ENCODE measurements at regions not wholly inside any gene's neighbourhood (a gene's known extent, or its start where the extent isn't known, plus 50 kb on each side); places are given as distances from the start of the nearest gene placed in this dataset.
"Not testable (repeated sequence)": the region's sequence is repeated elsewhere in the genome, so short reads cannot be mapped to it uniquely, and the experiment has no call there.

DNA sequence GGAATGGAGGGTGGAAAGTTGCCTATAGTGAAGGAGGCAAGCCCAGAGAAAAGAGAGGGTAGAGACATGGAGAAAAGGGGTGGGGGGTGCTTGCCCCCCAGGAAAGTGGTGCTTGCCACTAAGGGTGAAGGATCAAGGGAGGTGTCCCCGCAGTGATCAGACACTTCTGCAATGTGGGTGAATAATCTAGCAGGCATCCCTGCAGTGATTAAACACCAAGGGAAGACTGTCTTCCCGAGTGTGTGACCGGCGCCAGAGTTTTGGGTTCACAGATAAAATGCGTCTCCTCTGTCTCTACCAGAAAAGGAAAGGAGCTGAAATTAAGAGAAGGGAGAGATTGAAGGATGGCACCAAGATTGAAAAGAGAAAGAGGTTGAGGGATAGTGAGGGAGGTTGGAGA lies 1076.9 kb downstream of the DNAJB9 start:
- H3K4me3 ChIP-seq (ENCODE audit: insufficient read depth, low read depth, low read length); H2AK9ac ChIP-seq (replicated peaks; ENCODE audit: low read depth, low read length, poor library complexity); H4K8ac ChIP-seq (ENCODE audit: low read depth in 2 of 2, low read length in 2 of 2); H4K5ac ChIP-seq (ENCODE audit: low read depth, low read length); H2AFZ ChIP-seq (replicated peaks; ENCODE audit: low read length, poor library complexity); dilution Hi-C loops (cut with HindIII; ENCODE audit: low sequenced_read_pairs, unreplicated experiment); H3K4ac ChIP-seq (ENCODE audit: low read depth, low read length); H3K23ac ChIP-seq (ENCODE audit: low read depth, low read length); H2BK15ac ChIP-seq (ENCODE audit: low read depth, low read length); H3K9me3 ChIP-seq (ENCODE audit: control insufficient read depth, insufficient read depth, low read length); H4K91ac ChIP-seq (ENCODE audit: insufficient read depth, low read depth, low read length); H3K56ac ChIP-seq (ENCODE audit: extremely low read depth, insufficient read depth, low read length); H3K9ac ChIP-seq (ENCODE audit: low read depth, low read length); H3K9me1 ChIP-seq (ENCODE audit: insufficient read depth, low read length); H2BK20ac ChIP-seq (ENCODE audit: low read depth, low read length); H3K27ac ChIP-seq (ENCODE audit: insufficient read depth, low read length); H3K27me3 ChIP-seq (ENCODE audit: control insufficient read depth, insufficient read depth, low read length); H2BK120ac ChIP-seq (ENCODE audit: low read depth, low read length); CTCF ChIA-PET; in situ Hi-C loops (cut with MboI; ENCODE audit: low sequenced_read_pairs); H3K18ac ChIP-seq (ENCODE audit: low read depth, low read length); H3K79me1 ChIP-seq (ENCODE audit: low read depth in 1 of 2, low read length in 2 of 2); H2BK5ac ChIP-seq (ENCODE audit: low read depth, low read length, poor library complexity, severe bottlenecking); H3K36me3 ChIP-seq (ENCODE audit: control insufficient read depth, insufficient read depth, low read length); ATAC-seq (ENCODE audit: low read depth); H4K20me1 ChIP-seq (ENCODE audit: insufficient read depth, low read length); H3K4me1 ChIP-seq (ENCODE audit: control insufficient read depth, insufficient read depth, low read length); intact Hi-C loops (cut with micrococcal nuclease); POLR2A ChIA-PET (ENCODE audit: unreplicated experiment); BruUV-seq (replicated peaks); H3K14ac ChIP-seq (replicated peaks; ENCODE audit: low read depth, low read length); DNase-seq; H2AK5ac ChIP-seq (ENCODE audit: low read depth, low read length); H3K4me2 ChIP-seq (ENCODE audit: low read depth, low read length): not testable (repeated sequence)
- no CpG with 5 or more reads among the region's 5 CpGs for WGBS, 2 experiments (ENCODE audit: extremely low coverage in 2 of 2, insufficient read length in 1 of 2)

DNA sequence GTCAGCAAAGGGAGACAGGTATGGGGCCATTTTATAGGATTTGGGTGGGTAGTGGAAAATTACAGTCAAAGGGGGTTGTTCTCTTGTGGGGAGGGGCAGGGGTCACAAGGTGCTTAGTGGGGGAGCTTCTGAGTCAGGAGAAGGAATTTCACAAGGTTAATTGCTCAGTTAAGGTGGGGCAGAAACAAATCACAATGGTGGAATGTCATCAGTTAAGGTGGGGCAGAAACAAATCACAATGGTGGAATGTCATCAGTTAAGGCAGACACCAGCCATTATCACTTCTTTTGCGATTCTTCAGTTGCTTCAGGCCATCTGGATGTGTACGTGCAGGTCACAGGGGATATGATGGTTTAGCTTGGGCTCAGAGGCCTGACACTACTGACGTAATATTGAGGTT lies 1077.6 kb downstream of the DNAJB9 start:
- dilution Hi-C loops (cut with HindIII; ENCODE audit: low sequenced_read_pairs, unreplicated experiment) = not testable (repeated sequence)

More for the DNA sequence above, 1077.6 kb downstream of the DNAJB9 start:
- H2AK9ac ChIP-seq (replicated peaks; ENCODE audit: low read depth, low read length, poor library complexity); H3K14ac ChIP-seq (replicated peaks; ENCODE audit: low read depth, low read length); POLR2A ChIA-PET (ENCODE audit: unreplicated experiment); H2BK120ac ChIP-seq (ENCODE audit: low read depth, low read length); ATAC-seq (ENCODE audit: low read depth); in situ Hi-C loops (cut with MboI; ENCODE audit: low sequenced_read_pairs); DNase-seq; H3K27me3 ChIP-seq (ENCODE audit: control insufficient read depth, insufficient read depth, low read length); H4K20me1 ChIP-seq (ENCODE audit: insufficient read depth, low read length); H3K23ac ChIP-seq (ENCODE audit: low read depth, low read length); H3K9me3 ChIP-seq (ENCODE audit: control insufficient read depth, insufficient read depth, low read length); H2BK15ac ChIP-seq (ENCODE audit: low read depth, low read length); H3K36me3 ChIP-seq (ENCODE audit: control insufficient read depth, insufficient read depth, low read length); H3K9ac ChIP-seq (ENCODE audit: low read depth, low read length); H3K18ac ChIP-seq (ENCODE audit: low read depth, low read length); H2BK20ac ChIP-seq (ENCODE audit: low read depth, low read length); H3K4me1 ChIP-seq (ENCODE audit: control insufficient read depth, insufficient read depth, low read length); H3K4me2 ChIP-seq (ENCODE audit: low read depth, low read length); CTCF ChIA-PET; BruUV-seq (replicated peaks); H3K9me1 ChIP-seq (ENCODE audit: insufficient read depth, low read length); intact Hi-C loops (cut with micrococcal nuclease); H3K56ac ChIP-seq (ENCODE audit: extremely low read depth, insufficient read depth, low read length); H3K27ac ChIP-seq (ENCODE audit: insufficient read depth, low read length); H3K79me1 ChIP-seq (ENCODE audit: low read depth in 1 of 2, low read length in 2 of 2); H2AK5ac ChIP-seq (ENCODE audit: low read depth, low read length); H4K5ac ChIP-seq (ENCODE audit: low read depth, low read length); H4K8ac ChIP-seq (ENCODE audit: low read depth in 2 of 2, low read length in 2 of 2); H3K4ac ChIP-seq (ENCODE audit: low read depth, low read length); H2AFZ ChIP-seq (replicated peaks; ENCODE audit: low read length, poor library complexity); H2BK5ac ChIP-seq (ENCODE audit: low read depth, low read length, poor library complexity, severe bottlenecking); H3K4me3 ChIP-seq (ENCODE audit: insufficient read depth, low read depth, low read length); H4K91ac ChIP-seq (ENCODE audit: insufficient read depth, low read depth, low read length): not testable (repeated sequence)
- WGBS, 2 experiments (ENCODE audit: extremely low coverage in 2 of 2, insufficient read length in 1 of 2) = no CpG with 5 or more reads among the region's 3 CpGs
